MG63 (cell line): ENCODE measurements at regions not wholly inside any gene's neighbourhood (a gene's known extent, or its start where the extent isn't known, plus 50 kb on each side); places are given as distances from the start of the nearest gene placed in this dataset.

Experiments used
- DNase-seq: peaks from one replicate; pipeline ENCODE4 v3.0.0-alpha.2; 2020
- H3K27me3 ChIP-seq: fragments of 250-450 bp; sonication (Bioruptor Pico); 2 replicates; pipeline ENCODE4 v1.5.1; 2020; ENCODE audit warnings: mild to moderate bottlenecking, moderate library complexity
- H3K36me3 ChIP-seq: fragments of 250-450 bp; sonication (Bioruptor Pico); 2 replicates; pipeline ENCODE4 v1.5.1; 2020; ENCODE audit warnings: mild to moderate bottlenecking, moderate library complexity
- H3K4me3 ChIP-seq: fragments of 250-450 bp; sonication (Bioruptor Pico); 2 replicates; pipeline ENCODE4 v1.5.1; 2020; ENCODE audit warnings: mild to moderate bottlenecking, moderate library complexity
- H3K9me3 ChIP-seq: fragments of 250-450 bp; sonication (Bioruptor Pico); 2 replicates; pipeline ENCODE4 v1.5.1; 2020; ENCODE audit warnings: mild to moderate bottlenecking, moderate library complexity

- no peak for DNase-seq
- H3K27me3 ChIP-seq, result no peaks in the 10 kb centered on the region; the same call in 1 of the 2 replicates
- no peaks in the 10 kb centered on the region for H3K36me3 ChIP-seq
- no peak overlapping the region for H3K4me3 ChIP-seq
- H3K9me3 ChIP-seq, result no peaks in the 10 kb centered on the region
Observed at GRCh38 chr12:85352016-85352415, 72.0 kb downstream of the ALX1 start.

GRCh38 chr12:85356596-85357385 lies 76.8 kb downstream of the ALX1 start:
- H3K36me3 ChIP-seq, result no peaks in the 10 kb centered on the region
- H3K27me3 ChIP-seq, result no peaks in the 10 kb centered on the region
- no peak for DNase-seq
- H3K4me3 ChIP-seq, result no peak overlapping the region
- H3K9me3 ChIP-seq, result no peaks in the 10 kb centered on the region

- no peak overlapping the region for H3K4me3 ChIP-seq
- H3K27me3 ChIP-seq, result no peaks in the 10 kb centered on the region
- no peaks in the 10 kb centered on the region for H3K9me3 ChIP-seq
- no peaks in the 10 kb centered on the region for H3K36me3 ChIP-seq
- DNase-seq, result no peak
Observed at GRCh38 chr12:85357609-85358008, 77.6 kb downstream of the ALX1 start.

- no peaks in the 10 kb centered on the region for H3K27me3 ChIP-seq
- H3K4me3 ChIP-seq, result no peak overlapping the region
- no peak for DNase-seq
- H3K9me3 ChIP-seq, result no peaks in the 10 kb centered on the region
- no peaks in the 10 kb centered on the region for H3K36me3 ChIP-seq
Observed at GRCh38 chr12:85358715-85359114, 78.7 kb downstream of the ALX1 start.

GRCh38 chr12:85363382-85364190 lies 83.6 kb downstream of the ALX1 start:
- Histone ChIP-seq H3K9me3 (no peaks in the 10 kb centered on the region), H3K4me3 (no peak overlapping the region), H3K36me3 (no peaks in the 10 kb centered on the region), H3K27me3 (no peaks in the 10 kb centered on the region)
- peak; percentile 13 for DNase-seq

- Histone ChIP-seq H3K9me3 (no peaks in the 10 kb centered on the region), H3K4me3 (no peak overlapping the region), H3K36me3 (no peaks in the 10 kb centered on the region), H3K27me3 (no peaks in the 10 kb centered on the region)
- no peak for DNase-seq
Observed at GRCh38 chr12:85367936-85368335, 87.9 kb downstream of the ALX1 start.

- no peaks in the 10 kb centered on the region for H3K9me3 ChIP-seq
- H3K27me3 ChIP-seq, result no peaks in the 10 kb centered on the region
- H3K36me3 ChIP-seq, result no peaks in the 10 kb centered on the region
- H3K4me3 ChIP-seq, result no peak overlapping the region
- no peak for DNase-seq
Observed at GRCh38 chr12:85369365-85370154, 89.5 kb downstream of the ALX1 start.

- Histone ChIP-seq H3K4me3 (no peak overlapping the region), H3K27me3 (no peaks in the 10 kb centered on the region), H3K9me3 (no peaks in the 10 kb centered on the region), H3K36me3 (no peaks in the 10 kb centered on the region)
- DNase-seq, result no peak
Observed at GRCh38 chr12:85373045-85373444, 93.0 kb downstream of the ALX1 start.

- no peaks in the 10 kb centered on the region for H3K36me3 ChIP-seq
- no peaks in the 10 kb centered on the region for H3K9me3 ChIP-seq
- H3K4me3 ChIP-seq, result no peak overlapping the region
- no peaks in the 10 kb centered on the region for H3K27me3 ChIP-seq
- DNase-seq, result no peak
Observed at GRCh38 chr12:85374981-85375380, 95.0 kb downstream of the ALX1 start.

- no peaks in the 10 kb centered on the region for H3K9me3 ChIP-seq
- H3K27me3 ChIP-seq, result no peaks in the 10 kb centered on the region; the same call in 1 of the 2 replicates
- no peak overlapping the region for H3K4me3 ChIP-seq
- no peaks in the 10 kb centered on the region for H3K36me3 ChIP-seq
- DNase-seq, result no peak
Observed at GRCh38 chr12:85385406-85385805, 105.4 kb downstream of the ALX1 start.

- no peaks in the 10 kb centered on the region for H3K36me3 ChIP-seq
- H3K27me3 ChIP-seq, result no peaks in the 10 kb centered on the region
- DNase-seq, result no peak
- H3K4me3 ChIP-seq, result no peak overlapping the region
- H3K9me3 ChIP-seq, result no peaks in the 10 kb centered on the region
Observed at GRCh38 chr12:85390266-85390665, 110.2 kb downstream of the ALX1 start.

- H3K27me3 ChIP-seq, result no peaks in the 10 kb centered on the region
- H3K36me3 ChIP-seq, result no peaks in the 10 kb centered on the region
Observed at GRCh38 chr12:85392508-85392907, 112.5 kb downstream of the ALX1 start.

GRCh38 chr12:85393606-85394005 lies 113.6 kb downstream of the ALX1 start:
- H3K4me3 ChIP-seq, result no peak overlapping the region
- no peak for DNase-seq
- no peaks in the 10 kb centered on the region for H3K9me3 ChIP-seq
- H3K36me3 ChIP-seq, result no peaks in the 10 kb centered on the region
- no peaks in the 10 kb centered on the region for H3K27me3 ChIP-seq

More at GRCh38 chr12:85392508-85392907, 112.5 kb downstream of the ALX1 start:
- no peak for DNase-seq
- Histone ChIP-seq H3K9me3 (no peaks in the 10 kb centered on the region), H3K4me3 (no peak overlapping the region)

GRCh38 chr12:85394065-85394464 lies 114.0 kb downstream of the ALX1 start:
- no peak for DNase-seq
- Histone ChIP-seq H3K36me3 (no peaks in the 10 kb centered on the region), H3K4me3 (no peak overlapping the region), H3K9me3 (no peaks in the 10 kb centered on the region), H3K27me3 (no peaks in the 10 kb centered on the region)

- no peak for DNase-seq
Observed at GRCh38 chr12:85394809-85395208, 114.8 kb downstream of the ALX1 start.

GRCh38 chr12:85405262-85405661 lies 125.2 kb downstream of the ALX1 start:
- DNase-seq, result no peak
- H3K27me3 ChIP-seq, result peaks cover 6% of the 10 kb centered on the region
- no peaks in the 10 kb centered on the region for H3K36me3 ChIP-seq
- H3K4me3 ChIP-seq, result no peak overlapping the region
- no peaks in the 10 kb centered on the region for H3K9me3 ChIP-seq

More at GRCh38 chr12:85394809-85395208, 114.8 kb downstream of the ALX1 start:
- H3K4me3 ChIP-seq, result no peak overlapping the region
- no peaks in the 10 kb centered on the region for H3K36me3 ChIP-seq
- no peaks in the 10 kb centered on the region for H3K27me3 ChIP-seq
- H3K9me3 ChIP-seq, result no peaks in the 10 kb centered on the region
